K562 (cell line): ENCODE measurements at regions not wholly inside any gene's neighbourhood (a gene's known extent, or its start where the extent isn't known, plus 50 kb on each side); places are given as distances from the start of the nearest gene placed in this dataset.

ENCODE experiments used
- ATAC-seq: fragments of 200-7000 bp; cut with Tn5 transposase; 3 replicates; pipeline ENCODE4 v1.9.1; 2020; ENCODE audit warnings: moderate library complexity
- BruUV-seq: library from RNA; stranded (reverse); fragments of 400-500 nt; replicated peaks from 2 replicates; lab custom pipeline; 2021; lab: Mats Ljungman, UMichigan
- CTCF ChIA-PET: fragments of 300-600 bp; formaldehyde crosslinking; extraction: SDS; loops from one replicate; lab custom pipeline; 2021; ENCODE audit warnings: low intra/inter-chr PET ratio; lab: Yijun Ruan, JAX
- POLR2A ChIA-PET: fragments of 300-600, 350-650 bp; sonication (Branson Sonifier 250); formaldehyde crosslinking; extraction: SDS; loops from one replicate; lab custom pipeline; 2021; ENCODE audit warnings: antibody characterized with exemption, inconsistent platforms; lab: Yijun Ruan, JAX
- DNase-seq, 4 experiments: peaks; one replicate each; pipeline versions ENCODE4 v3.0.0 to v3.0.0-alpha.2; 2011 to 2018; ENCODE audit warnings: low spot score in 3 of 4, mixed read lengths in 3 of 4; ENCODE audit errors: extremely low read depth in 1 of 4
- FAIRE-seq: peaks from 2 replicates; lab custom pipeline; 2011; peaks lifted over from hg19 to GRCh38; lab: Jason Lieb, UNC
- H2AFZ ChIP-seq: 2 replicates; pipeline ENCODE4 v1.6.0; 2011; ENCODE audit warnings: low read depth, low read length, control low read depth, inconsistent platforms
- H3K27ac ChIP-seq: fragments of 200-600 bp; 3 replicates; pipeline ENCODE4 v1.8.0; 2011; ENCODE audit warnings: low read depth, mild to moderate bottlenecking, control low read depth, inconsistent platforms, low read length, moderate library complexity, mixed read lengths; ENCODE audit errors: extremely low read depth
- H3K27me3 ChIP-seq, 2 experiments: fragments of 300-600 bp in 1 of 2; 2 replicates in 1 of 2; 3 replicates in 1 of 2; pipeline versions ENCODE4 v1.6.0 to v1.8.0; 2011; ENCODE audit warnings: inconsistent platforms in 2 of 2, low read length in 2 of 2, mild to moderate bottlenecking in 1 of 2, mixed read lengths in 1 of 2, moderate library complexity in 1 of 2; ENCODE audit not compliant: control insufficient read depth in 2 of 2, insufficient read depth in 2 of 2
- H3K36me3 ChIP-seq: fragments of 300-600 bp; 3 replicates; pipeline ENCODE4 v1.8.0; 2011; ENCODE audit warnings: mild to moderate bottlenecking, low read length, inconsistent platforms; ENCODE audit not compliant: control insufficient read depth, insufficient read depth
- H3K4me1 ChIP-seq, 2 experiments: fragments of 200-600 bp in 1 of 2; replicated peaks in 1 of 2; 2 replicates in 1 of 2; 3 replicates in 1 of 2; pipeline versions ENCODE4 v1.5.1 to v1.8.0; 2011; ENCODE audit warnings: inconsistent platforms in 2 of 2, low read length in 2 of 2, mild to moderate bottlenecking in 1 of 2, mixed read lengths in 1 of 2, moderate library complexity in 1 of 2; ENCODE audit not compliant: control insufficient read depth in 2 of 2, insufficient read depth in 2 of 2
- H3K4me2 ChIP-seq: 2 replicates; pipeline ENCODE4 v1.6.1; 2011; ENCODE audit warnings: low read length, control low read depth, inconsistent platforms, mixed read lengths; ENCODE audit not compliant: insufficient read depth
- H3K4me3 ChIP-seq: fragments of 200-600 bp; sonication (generic), shearing (Covaris generic); 2 replicates; pipeline ENCODE4 v1.5.1; 2016; ENCODE audit warnings: control low read depth, inconsistent platforms
- H3K79me2 ChIP-seq: fragments of 200-600 bp; 3 replicates; pipeline ENCODE4 v1.8.0; 2011; ENCODE audit warnings: low read length, inconsistent platforms; ENCODE audit not compliant: control insufficient read depth, insufficient read depth
- H3K9ac ChIP-seq, 2 experiments: 2 replicates each; pipeline versions ENCODE4 v1.6.0 to v1.6.1; 2011; ENCODE audit warnings: low read depth in 2 of 2, low read length in 2 of 2, control low read depth in 1 of 2, inconsistent platforms in 1 of 2, mild to moderate bottlenecking in 1 of 2, mixed read lengths in 1 of 2; ENCODE audit not compliant: insufficient read depth in 1 of 2
- H3K9me1 ChIP-seq: one replicate; pipeline ENCODE4 v1.6.0; 2011; ENCODE audit warnings: inconsistent platforms, mild to moderate bottlenecking, low read length, moderate library complexity; ENCODE audit not compliant: control insufficient read depth, insufficient read depth
- H3K9me3 ChIP-seq: replicated peaks from 2 replicates; pipeline ENCODE4 v1.5.1; 2011; ENCODE audit warnings: low read depth, low read length, inconsistent platforms; ENCODE audit not compliant: control insufficient read depth, insufficient read depth
- H4K20me1 ChIP-seq: replicated peaks from 2 replicates; pipeline ENCODE4 v1.6.1; 2011; ENCODE audit warnings: low read length, inconsistent platforms, mixed read lengths; ENCODE audit not compliant: control insufficient read depth, insufficient read depth
- GTF2E2 ChIP-seq: fragments of 200-800 bp; sonication (Bioruptor generic); IDR thresholded peaks from 2 replicates; pipeline ENCODE4 v1.6.1; 2016; ENCODE audit warnings: missing genetic modification characterization, missing compliant biosample characterization
- RBM22 ChIP-seq: fragments of 200-400 bp; formaldehyde crosslinking; IDR thresholded peaks from 2 replicates; pipeline ENCODE4 v1.6.1; 2018; ENCODE audit warnings: low read length, low read depth; ENCODE audit not compliant: poor library complexity, severe bottlenecking
- ZNF121 ChIP-seq: sonication (generic); formaldehyde crosslinking; conservative IDR thresholded peaks from 2 replicates; pipeline ENCODE4 v1.8.0; 2022; ENCODE audit warnings: missing genetic modification reagents
- ZNF133 ChIP-seq: fragments of 250-450 bp; sonication (Bioruptor Pico); IDR thresholded peaks from 2 replicates; pipeline ENCODE4 v1.4.0; 2020; ENCODE audit warnings: mild to moderate bottlenecking
- WGBS: fragments of 100-300 bp; shearing (Covaris generic); methylation state at CpG from one replicate; pipeline ENCODE4 v1.1.6; 2016; ENCODE audit warnings: low coverage, mixed read lengths; ENCODE audit not compliant: insufficient coverage; ENCODE audit errors: missing lambda C conversion rate; 5-methylcytosine and 5-hydroxymethylcytosine counted together
- in situ Hi-C: fragments of 300-500 bp; cut with MboI; formaldehyde crosslinking; loops from 4 replicates; pipeline ENCODE4 v1.15.0; 2018; ENCODE audit warnings: inconsistent platforms, mixed read lengths
- intact Hi-C: fragments of 100-400 bp; cut with micrococcal nuclease; formaldehyde crosslinking; loops from 2 replicates; pipeline ENCODE4 v1.14.2; 2022
- TF ChIP-seq, protein P1 (sequence below): fragments of 150-350 bp; IDR thresholded peaks from 2 replicates; pipeline ENCODE4 v1.6.1; 2014; ENCODE audit warnings: low read depth, mild to moderate bottlenecking, low read length, borderline replicate concordance

DNA sequence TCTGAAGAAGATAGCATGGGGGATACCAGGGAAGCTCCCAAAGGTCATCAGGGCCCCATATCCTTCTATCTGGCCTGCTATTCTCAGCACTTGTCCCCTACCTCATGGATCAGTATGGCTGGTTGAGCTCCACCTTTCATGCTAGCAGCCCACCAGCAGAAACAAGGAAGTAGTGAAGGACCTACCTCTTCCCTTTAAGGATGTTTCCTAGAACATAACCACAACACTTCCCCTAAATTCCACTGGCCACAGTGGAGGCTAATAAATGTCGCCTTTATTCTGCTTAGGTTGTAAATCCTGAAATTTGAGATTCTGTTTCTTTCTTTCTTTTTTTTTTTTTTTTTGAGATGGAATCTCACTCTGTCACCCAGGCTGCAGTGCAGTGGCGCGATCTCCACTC is 128.6 kb upstream of the PARP11 start:
- in situ Hi-C loops (no loop called here), intact Hi-C loops (no loop called here)
- 0% methylated on average over 1 of the region's 3 CpGs for WGBS
- Histone ChIP-seq H3K4me1 (no peaks in the 10 kb centered on the region), H3K36me3 (no peaks in the 10 kb centered on the region), H3K4me3 (no peak overlapping the region), H3K9me1 (no peaks in the 10 kb centered on the region), H2AFZ (no peak overlapping the region), H3K9me3 (no peaks in the 10 kb centered on the region), H3K9ac (no peak overlapping the region), H3K27ac (no peak overlapping the region), H3K4me2 (no peak overlapping the region), H4K20me1 (no peaks in the 10 kb centered on the region)
- no peak for FAIRE-seq
- POLR2A ChIA-PET, result no interaction called here
- no peak for ATAC-seq
- DNase-seq, result no peak
- TF ChIP-seq ZNF121 (CRISPR knock-in tag), result no peak
- TF ChIP-seq ZNF133 (CRISPR knock-in tag), result no peak
- TF ChIP-seq GTF2E2, result no peak
- no peak for TF ChIP-seq RBM22
- TF ChIP-seq, protein P1, sequence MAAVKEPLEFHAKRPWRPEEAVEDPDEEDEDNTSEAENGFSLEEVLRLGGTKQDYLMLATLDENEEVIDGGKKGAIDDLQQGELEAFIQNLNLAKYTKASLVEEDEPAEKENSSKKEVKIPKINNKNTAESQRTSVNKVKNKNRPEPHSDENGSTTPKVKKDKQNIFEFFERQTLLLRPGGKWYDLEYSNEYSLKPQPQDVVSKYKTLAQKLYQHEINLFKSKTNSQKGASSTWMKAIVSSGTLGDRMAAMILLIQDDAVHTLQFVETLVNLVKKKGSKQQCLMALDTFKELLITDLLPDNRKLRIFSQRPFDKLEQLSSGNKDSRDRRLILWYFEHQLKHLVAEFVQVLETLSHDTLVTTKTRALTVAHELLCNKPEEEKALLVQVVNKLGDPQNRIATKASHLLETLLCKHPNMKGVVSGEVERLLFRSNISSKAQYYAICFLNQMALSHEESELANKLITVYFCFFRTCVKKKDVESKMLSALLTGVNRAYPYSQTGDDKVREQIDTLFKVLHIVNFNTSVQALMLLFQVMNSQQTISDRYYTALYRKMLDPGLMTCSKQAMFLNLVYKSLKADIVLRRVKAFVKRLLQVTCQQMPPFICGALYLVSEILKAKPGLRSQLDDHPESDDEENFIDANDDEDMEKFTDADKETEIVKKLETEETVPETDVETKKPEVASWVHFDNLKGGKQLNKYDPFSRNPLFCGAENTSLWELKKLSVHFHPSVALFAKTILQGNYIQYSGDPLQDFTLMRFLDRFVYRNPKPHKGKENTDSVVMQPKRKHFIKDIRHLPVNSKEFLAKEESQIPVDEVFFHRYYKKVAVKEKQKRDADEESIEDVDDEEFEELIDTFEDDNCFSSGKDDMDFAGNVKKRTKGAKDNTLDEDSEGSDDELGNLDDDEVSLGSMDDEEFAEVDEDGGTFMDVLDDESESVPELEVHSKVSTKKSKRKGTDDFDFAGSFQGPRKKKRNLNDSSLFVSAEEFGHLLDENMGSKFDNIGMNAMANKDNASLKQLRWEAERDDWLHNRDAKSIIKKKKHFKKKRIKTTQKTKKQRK, result no peak
- TF ChIP-seq, all 486 proteins: peak for 0
- no TSS peak for BruUV-seq
- H3K79me2 ChIP-seq, result no peaks in the 10 kb centered on the region
- CTCF ChIA-PET, result interaction anchor here (0.6 kb wide), 1 partner anchor 13 kb away, joined by 3 read pairs; no protein-coding TSS in a partner anchor
- no peaks in the 10 kb centered on the region for H3K27me3 ChIP-seq
